H1 (cell line): ENCODE measurements at regions not wholly inside any gene's neighbourhood (a gene's known extent, or its start where the extent isn't known, plus 50 kb on each side); places are given as distances from the start of the nearest gene placed in this dataset.

ENCODE experiments used
- CEBPB ChIP-seq: IDR thresholded peaks from 2 replicates; pipeline ENCODE4 v1.6.1; 2012; ENCODE audit warnings: low read depth, low read length
- CTBP2 ChIP-seq: IDR thresholded peaks from 2 replicates; pipeline ENCODE4 v1.7.0; 2011; ENCODE audit warnings: borderline replicate concordance, mild to moderate bottlenecking, moderate library complexity, mixed read lengths, low read length; ENCODE audit not compliant: insufficient read depth, insufficient read length
- CTCF ChIP-seq, 3 experiments: IDR thresholded peaks; 1 replicate in 2 of 3; 2 replicates in 1 of 3; pipeline versions ENCODE4 v1.5.1 to v1.6.1; 2011; ENCODE audit warnings: low read length in 3 of 3, mild to moderate bottlenecking in 3 of 3, inconsistent platforms in 2 of 3, low read depth in 1 of 3, moderate library complexity in 1 of 3; ENCODE audit not compliant: insufficient read depth in 1 of 3; ENCODE audit errors: control extremely low read depth in 1 of 3
- POLR2A ChIP-seq, 2 experiments: IDR thresholded peaks; 1 replicate in 1 of 2; 2 replicates in 1 of 2; pipeline ENCODE4 v1.6.1; 2011; ENCODE audit warnings: low read depth in 2 of 2, low read length in 2 of 2, mild to moderate bottlenecking in 2 of 2; ENCODE audit errors: control extremely low read depth in 1 of 2
- SUZ12 ChIP-seq: fragments of 200-600 bp; sonication (generic); IDR thresholded peaks from 2 replicates; pipeline ENCODE4 v1.6.1; 2012; ENCODE audit warnings: mild to moderate bottlenecking, inconsistent platforms, low read length, moderate library complexity, mixed read lengths

- no peak for TF ChIP-seq CTCF (IDR thresholded peaks at IDR 0.05; ENCODE audit: control extremely low read depth in 1 of 3, insufficient read depth in 1 of 3, low read depth in 1 of 3, low read length in 3 of 3)
- TF ChIP-seq POLR2A (IDR thresholded peaks at IDR 0.05; ENCODE audit: control extremely low read depth in 1 of 2, low read depth in 2 of 2, low read length in 2 of 2): no peak
- TF ChIP-seq CTBP2: no peak
- TF ChIP-seq CEBPB: no peak
- TF ChIP-seq SUZ12: no peak
Measured at GRCh38 chr2:4356109-4356508, 652.7 kb downstream of the DCDC2C start (continued).
